OCI-LY7 (cell line): ENCODE measurements at regions not wholly inside any gene's neighbourhood (a gene's known extent, or its start where the extent isn't known, plus 50 kb on each side); places are given as distances from the start of the nearest gene placed in this dataset.

Experiments
- BruUV-seq: library from RNA; stranded (reverse); fragments of 400-500 nt; replicated peaks from 2 replicates; lab custom pipeline; 2021; lab: Mats Ljungman, UMichigan
- CTCF ChIA-PET: fragments of 300-600 bp; sonication (Branson Sonifier 250); formaldehyde crosslinking; loops from one replicate; lab custom pipeline; 2022; ENCODE audit warnings: antibody characterized with exemption; ENCODE audit not compliant: unreplicated experiment; lab: Charles Lee
- POLR2A ChIA-PET: fragments of 300-600 bp; sonication (Branson Sonifier 250); formaldehyde crosslinking; loops from one replicate; lab custom pipeline; 2022; ENCODE audit warnings: antibody characterized with exemption; lab: Charles Lee
- DNase-seq: peaks from one replicate; pipeline ENCODE4 v3.0.0-alpha.2; 2015; ENCODE audit warnings: low spot score
- H2AFZ ChIP-seq: fragments of 200-600 bp; sonication (generic), shearing (Covaris generic); 2 replicates; pipeline ENCODE4 v1.6.1; 2014; ENCODE audit warnings: mild to moderate bottlenecking, antibody characterized with exemption, low read length, moderate library complexity
- H3K27ac ChIP-seq: fragments of 200-600 bp; sonication (generic); 2 replicates; pipeline ENCODE4 v1.5.1; 2014; ENCODE audit warnings: mixed run types, low read depth, mild to moderate bottlenecking, moderate library complexity, low read length, inconsistent platforms; ENCODE audit not compliant: poor library complexity, severe bottlenecking
- H3K36me3 ChIP-seq: fragments of 200-600 bp; sonication (generic); 2 replicates; pipeline ENCODE4 v1.6.1; 2014; ENCODE audit warnings: mild to moderate bottlenecking, antibody characterized with exemption, low read length, moderate library complexity, mixed read lengths; ENCODE audit not compliant: insufficient read depth
- H3K4me1 ChIP-seq: fragments of 200-600 bp; sonication (generic); 2 replicates; pipeline ENCODE4 v1.5.1; 2014; ENCODE audit warnings: mild to moderate bottlenecking, low read length; ENCODE audit not compliant: insufficient read depth, poor library complexity, severe bottlenecking
- H3K4me2 ChIP-seq: fragments of 200-600 bp; sonication (generic); 2 replicates; pipeline ENCODE4 v1.6.1; 2014; ENCODE audit warnings: mild to moderate bottlenecking, low read length
- H3K4me3 ChIP-seq: fragments of 200-600 bp; sonication (generic); 2 replicates; pipeline ENCODE4 v1.5.1; 2014; ENCODE audit warnings: mild to moderate bottlenecking, low read depth, low read length; ENCODE audit not compliant: poor library complexity, severe bottlenecking
- H3K79me2 ChIP-seq: fragments of 200-600 bp; sonication (generic); 2 replicates; pipeline ENCODE4 v1.6.1; 2016; ENCODE audit warnings: low read depth, mild to moderate bottlenecking, low read length, moderate library complexity, mixed read lengths; ENCODE audit not compliant: insufficient read depth
- H3K9me2 ChIP-seq: fragments of 200-600 bp; sonication (generic); 2 replicates; pipeline ENCODE4 v1.6.1; 2016; ENCODE audit warnings: mild to moderate bottlenecking, low read length, mixed read lengths; ENCODE audit not compliant: insufficient read depth
- H3K9me3 ChIP-seq: fragments of 200-600 bp; sonication (generic); 2 replicates; pipeline ENCODE4 v1.6.1; 2014; ENCODE audit warnings: mild to moderate bottlenecking, mixed run types, low read length, mixed read lengths
- H4K20me1 ChIP-seq: fragments of 200-600 bp; sonication (generic); 2 replicates; pipeline ENCODE4 v1.6.1; 2014; ENCODE audit warnings: mild to moderate bottlenecking, antibody characterized with exemption, low read length, moderate library complexity, mixed read lengths; ENCODE audit not compliant: insufficient read depth
- CTCF ChIP-seq: fragments of 200-600 bp; sonication (generic); conservative IDR thresholded peaks from 2 replicates; pipeline ENCODE4 v1.5.1; 2014; ENCODE audit warnings: mild to moderate bottlenecking, antibody characterized with exemption, low read length, moderate library complexity, mixed read lengths
- EZH2phosphoT487 ChIP-seq: fragments of 200-600 bp; sonication (generic); IDR thresholded peaks from 2 replicates; pipeline ENCODE4 v1.6.1; 2018; ENCODE audit warnings: low read depth, borderline replicate concordance, mild to moderate bottlenecking, mixed run types, antibody characterized with exemption, low read length, moderate library complexity, mixed read lengths
- intact Hi-C: fragments of 100-400 bp; cut with micrococcal nuclease; formaldehyde crosslinking; loops from one replicate; pipeline ENCODE4 v1.10.0; 2022; ENCODE audit not compliant: unreplicated experiment

- ChIA-PET CTCF (no interaction called here), POLR2A (no interaction called here)
- no peaks in the 10 kb centered on the region for H3K36me3 ChIP-seq
- no peak overlapping the region for H3K4me3 ChIP-seq
- BruUV-seq: no TSS peak
- no peak for TF ChIP-seq CTCF
- no peak overlapping the region for H2AFZ ChIP-seq
- H3K27ac ChIP-seq: no peak overlapping the region
- H3K9me3 ChIP-seq: no peaks in the 10 kb centered on the region
- H3K4me1 ChIP-seq: no peaks in the 10 kb centered on the region
- no peak for DNase-seq
- H4K20me1 ChIP-seq: no peaks in the 10 kb centered on the region
- H3K79me2 ChIP-seq: no peaks in the 10 kb centered on the region
- no peak overlapping the region for H3K4me2 ChIP-seq
- H3K9me2 ChIP-seq: no peaks in the 10 kb centered on the region
- intact Hi-C loops: no loop called here
These were observed 218.6 kb upstream of the CDH8 start for GRCh38 chr16:62254847-62255246.

GRCh38 chr16:62254372-62254771 is 218.1 kb upstream of the CDH8 start:
- H3K9me3 ChIP-seq: no peaks in the 10 kb centered on the region
- CTCF ChIA-PET: no interaction called here
- no peaks in the 10 kb centered on the region for H3K9me2 ChIP-seq
- no peaks in the 10 kb centered on the region for H3K79me2 ChIP-seq
- no peak overlapping the region for H3K4me3 ChIP-seq
- H3K4me2 ChIP-seq: no peak overlapping the region
- intact Hi-C loops: no loop called here
- no peak for DNase-seq
- H3K36me3 ChIP-seq: no peaks in the 10 kb centered on the region
- H3K27ac ChIP-seq: no peak overlapping the region
- H3K4me1 ChIP-seq: no peaks in the 10 kb centered on the region
- POLR2A ChIA-PET: no interaction called here
- no peak overlapping the region for H2AFZ ChIP-seq
- BruUV-seq: no TSS peak
- H4K20me1 ChIP-seq: no peaks in the 10 kb centered on the region
- TF ChIP-seq EZH2phosphoT487 (no peak), CTCF (no peak)

DNA sequence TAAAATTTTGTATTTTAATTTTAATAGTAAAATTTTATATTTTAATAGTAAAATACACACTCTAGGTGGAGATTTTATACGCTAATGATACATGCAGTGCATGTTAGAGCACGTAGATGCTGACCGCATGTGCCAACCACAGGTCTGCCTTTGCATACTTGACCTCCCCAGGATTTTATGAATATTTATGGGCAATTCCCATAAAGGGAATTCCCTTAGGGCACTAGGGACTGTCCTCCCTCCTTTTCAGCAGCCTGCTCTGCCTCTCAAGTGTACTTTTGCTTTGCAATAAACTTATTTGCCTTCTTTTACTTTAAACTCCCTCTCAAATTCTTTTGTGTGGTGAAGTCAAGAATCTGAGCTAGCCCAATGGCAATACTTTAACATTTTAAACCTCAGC is 217.7 kb upstream of the CDH8 start:
- intact Hi-C loops: no loop called here
- ChIA-PET POLR2A (no interaction called here), CTCF (no interaction called here)
- Histone ChIP-seq H3K4me3 (no peak overlapping the region), H3K4me1 (no peaks in the 10 kb centered on the region), H3K79me2 (no peaks in the 10 kb centered on the region), H3K9me2 (no peaks in the 10 kb centered on the region), H3K9me3 (no peaks in the 10 kb centered on the region), H4K20me1 (no peaks in the 10 kb centered on the region), H3K4me2 (no peak overlapping the region), H3K27ac (no peak overlapping the region), H3K36me3 (no peaks in the 10 kb centered on the region), H2AFZ (no peak overlapping the region)
- BruUV-seq: no TSS peak
- DNase-seq: no peak
- TF ChIP-seq CTCF (no peak), EZH2phosphoT487 (no peak)
